ENCODE measurements at regions not wholly inside any gene's neighbourhood (a gene's known extent, or its start where the extent isn't known, plus 50 kb on each side); places are given as distances from the start of the nearest gene placed in this dataset.

DNA sequence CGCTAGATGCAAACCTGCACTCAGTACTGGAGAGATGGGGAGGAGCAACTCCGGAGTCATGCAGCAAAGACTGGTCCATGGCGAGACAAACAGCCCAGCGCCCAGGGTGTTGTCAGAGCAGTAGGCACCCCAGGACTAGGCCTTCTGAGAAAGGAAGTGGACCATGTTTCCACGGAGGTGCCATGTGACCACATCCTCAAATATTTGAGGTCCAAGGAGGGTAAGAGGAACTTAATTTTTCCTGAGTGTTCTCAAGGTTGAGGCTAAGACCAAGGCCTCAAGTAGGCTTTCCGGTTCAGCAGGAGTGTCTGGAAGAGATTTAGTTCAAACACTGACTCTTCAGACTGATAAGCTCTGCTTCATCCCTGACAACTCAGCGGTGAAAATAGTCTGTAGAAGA is 186.2 kb downstream of the RHOU start:
- no peak for DNase-seq (ENCODE audit: low read depth)

DNA sequence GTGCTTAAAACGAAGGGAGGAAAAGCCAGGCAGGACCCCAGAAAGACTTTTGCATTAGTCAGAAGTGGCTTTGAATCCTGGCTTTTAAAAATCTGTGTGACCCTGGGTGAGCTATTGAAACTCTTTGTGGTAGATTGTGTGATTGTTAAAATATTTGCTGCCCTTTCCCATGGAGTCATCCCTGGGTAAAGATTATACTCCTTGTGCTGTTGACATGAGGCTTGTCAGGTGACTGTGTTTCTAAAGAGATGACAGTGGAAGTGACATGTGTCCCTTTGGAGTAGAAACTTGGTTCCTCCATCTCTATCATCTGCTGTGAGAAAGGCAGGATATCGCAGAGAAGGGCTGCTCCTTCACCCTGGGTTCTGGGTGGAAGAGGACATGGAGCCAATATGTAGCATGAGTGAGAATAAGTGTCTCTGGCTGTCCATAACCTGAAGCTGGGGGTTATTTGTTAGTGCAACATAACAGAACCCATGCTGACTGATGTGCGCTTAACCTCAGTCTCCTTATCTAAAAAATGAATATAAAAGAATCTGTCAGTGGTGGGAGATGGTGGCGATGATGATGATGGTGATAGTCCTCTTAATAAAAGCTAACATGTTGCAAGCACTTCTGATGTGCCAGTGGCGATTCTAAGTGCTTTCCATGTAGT is 187.6 kb downstream of the RHOU start:
- DNase-seq (ENCODE audit: low read depth), result no peak

DNA sequence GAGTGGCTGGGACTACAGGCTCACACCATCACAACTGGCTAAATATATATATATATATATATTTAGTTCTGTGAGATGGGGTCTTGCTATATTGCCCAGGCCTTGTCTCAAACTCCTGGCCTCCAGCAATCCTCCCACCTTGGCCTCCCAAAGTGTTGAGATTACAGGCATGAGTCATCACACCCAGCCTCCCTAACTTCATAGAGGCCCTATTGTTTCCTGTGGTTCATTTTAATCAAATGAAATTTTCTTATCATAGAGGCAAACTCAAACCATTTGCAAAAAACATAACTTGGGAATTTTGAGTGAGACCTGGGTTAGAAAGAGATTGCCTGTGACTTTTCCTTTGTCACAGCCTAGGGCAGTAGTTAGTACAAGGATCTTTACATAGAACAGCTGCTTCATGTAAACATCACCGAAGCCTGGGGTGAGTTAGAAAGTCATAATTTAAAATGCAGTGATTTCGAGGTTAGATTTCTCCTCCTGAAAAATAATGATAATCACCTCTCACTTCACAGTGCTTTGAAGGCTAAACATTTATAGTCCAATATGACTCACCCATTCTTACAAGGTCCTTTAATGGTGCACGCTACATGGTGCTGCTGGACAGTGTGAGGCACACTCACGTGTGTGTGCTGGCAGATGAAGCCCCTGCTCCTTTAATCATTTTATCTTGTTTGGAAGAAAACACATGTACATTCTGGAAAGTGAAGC is 188.9 kb downstream of the RHOU start:
- DNase-seq (ENCODE audit: low read depth), result no peak

DNA sequence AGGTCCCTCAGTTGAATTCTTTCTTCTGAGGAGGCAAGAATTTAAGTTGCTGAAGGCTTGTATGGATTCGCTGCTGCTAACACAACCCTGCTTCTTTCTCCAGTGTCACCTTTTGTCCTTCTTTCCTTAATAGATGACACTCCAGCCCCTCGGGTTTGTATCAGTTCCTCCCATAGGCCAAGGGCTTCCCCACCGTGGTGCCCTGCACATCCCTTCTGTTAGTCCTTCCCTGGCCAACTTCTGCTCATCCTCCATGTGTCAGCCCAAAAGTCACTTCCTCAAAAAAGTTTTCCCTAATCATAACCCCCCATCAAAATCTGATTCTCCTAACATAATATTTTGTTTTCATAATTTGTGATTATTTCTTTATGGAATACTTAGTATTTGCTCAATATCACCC is 190.4 kb downstream of the RHOU start:
- DNase-seq (ENCODE audit: low read depth), result no peak

DNA sequence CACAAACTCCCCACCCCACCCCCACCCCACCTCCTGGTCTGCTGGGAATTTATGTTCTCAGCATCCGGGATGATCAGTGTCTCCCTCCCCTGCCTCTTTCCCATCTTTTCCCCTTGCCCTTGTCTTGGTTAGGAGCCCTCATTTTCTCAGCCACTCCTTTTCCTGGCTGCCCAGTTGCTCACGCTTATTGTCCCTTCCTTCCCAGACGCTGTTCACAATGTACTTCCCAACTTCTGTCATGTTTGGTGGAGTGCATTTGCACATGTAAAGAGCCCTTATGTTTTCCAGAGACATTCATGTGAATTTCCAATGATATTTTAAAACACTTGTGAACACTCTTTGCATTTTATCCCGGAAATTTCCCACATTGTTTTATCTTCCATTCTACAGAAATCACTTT is 192.1 kb downstream of the RHOU start:
- DNase-seq (ENCODE audit: low read depth), result no peak

DNA sequence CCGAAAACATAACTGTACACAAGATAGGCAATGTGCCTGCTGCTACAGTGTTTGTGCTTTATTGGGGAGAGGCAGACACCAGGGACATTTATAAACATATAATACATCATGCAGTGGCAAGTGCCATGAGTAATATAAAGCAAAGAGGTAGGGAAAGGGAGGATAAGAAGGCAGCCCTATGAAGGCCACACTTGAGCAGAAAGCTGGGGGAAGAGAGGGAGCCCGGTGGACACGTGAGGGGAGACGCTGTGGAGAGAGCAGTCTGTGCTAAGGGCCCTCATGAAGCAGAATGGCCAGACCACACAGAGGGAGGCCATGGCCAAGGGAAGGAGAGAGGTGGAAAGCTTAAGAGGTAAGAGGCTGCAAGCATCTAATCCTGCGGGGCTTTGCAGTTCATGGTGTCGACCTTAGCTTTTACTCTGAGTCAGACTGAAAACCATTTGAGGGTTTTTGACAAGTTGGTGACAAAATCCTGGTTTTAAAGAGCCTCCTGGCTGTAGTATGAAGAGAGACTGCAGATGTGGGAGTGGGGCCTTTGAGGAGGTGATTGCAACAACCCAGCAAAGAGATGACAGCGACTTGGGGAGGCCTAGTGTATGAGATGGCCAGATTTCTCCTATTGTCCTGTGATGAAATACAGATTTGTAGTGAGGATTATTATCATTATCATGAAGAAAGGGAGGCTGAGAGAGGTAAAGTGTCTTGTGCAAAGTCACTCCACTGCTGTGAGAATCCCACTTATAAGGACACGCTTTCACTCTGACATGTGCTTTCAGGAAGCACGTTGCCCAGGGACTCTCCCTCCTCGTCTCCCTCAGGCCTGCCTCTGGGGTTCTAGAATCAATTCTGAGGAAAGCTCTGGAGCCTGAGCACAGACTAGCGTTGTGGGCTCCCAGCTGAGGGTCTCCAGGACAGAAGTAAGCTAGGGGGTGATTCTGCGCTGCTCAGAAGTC is 192.9 kb downstream of the RHOU start:
- no peak for DNase-seq (ENCODE audit: low read depth)

DNA sequence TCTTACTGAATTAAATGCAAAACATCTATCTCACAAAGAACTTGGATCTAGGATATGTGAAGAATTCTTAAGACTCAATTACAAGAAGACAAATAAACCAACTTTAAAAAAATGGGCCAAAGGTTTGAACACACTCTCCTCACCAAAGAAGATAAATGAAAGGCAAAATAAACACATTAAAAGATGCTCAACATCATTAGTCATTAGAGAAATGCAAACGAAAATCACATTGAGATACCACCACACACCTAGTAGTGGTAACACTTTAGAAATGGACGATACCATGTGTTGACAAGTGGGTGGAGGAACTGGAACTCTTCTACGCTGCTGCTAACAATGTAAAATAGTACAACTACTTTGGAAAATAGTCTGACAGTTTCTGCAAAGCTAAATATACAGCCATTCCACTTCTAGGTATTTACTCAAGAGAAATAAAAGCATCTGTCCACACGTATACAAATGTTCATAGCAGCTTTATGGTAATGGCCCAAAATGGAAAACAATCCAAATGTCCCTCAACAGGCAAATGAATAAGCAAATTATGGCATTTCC is 194.3 kb downstream of the RHOU start:
- DNase-seq (ENCODE audit: low read depth), result no peak

DNA sequence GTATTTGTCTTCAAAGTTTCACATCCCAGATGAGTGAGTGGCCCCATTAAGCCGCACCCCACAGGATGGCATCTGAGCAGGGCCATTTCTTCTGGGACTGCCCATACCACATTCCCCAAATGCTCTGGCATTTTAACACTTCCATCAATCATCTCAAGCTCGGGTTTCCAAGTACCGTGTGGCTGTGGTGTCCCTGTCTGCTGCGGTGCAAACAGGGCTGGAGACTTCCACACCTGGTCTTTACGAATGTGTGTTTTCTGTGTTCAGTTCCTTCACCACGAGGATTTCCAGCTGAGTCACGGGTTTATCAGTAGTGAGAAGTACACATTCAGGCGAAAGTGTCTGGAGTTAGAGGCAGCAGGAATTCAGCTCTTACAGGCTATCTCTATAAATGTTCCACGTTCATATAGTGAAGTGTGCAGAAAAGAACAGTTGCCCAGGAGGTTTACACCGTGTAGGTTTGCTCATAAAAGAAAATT is 195.2 kb downstream of the RHOU start:
- DNase-seq (ENCODE audit: low read depth), result no peak

DNA sequence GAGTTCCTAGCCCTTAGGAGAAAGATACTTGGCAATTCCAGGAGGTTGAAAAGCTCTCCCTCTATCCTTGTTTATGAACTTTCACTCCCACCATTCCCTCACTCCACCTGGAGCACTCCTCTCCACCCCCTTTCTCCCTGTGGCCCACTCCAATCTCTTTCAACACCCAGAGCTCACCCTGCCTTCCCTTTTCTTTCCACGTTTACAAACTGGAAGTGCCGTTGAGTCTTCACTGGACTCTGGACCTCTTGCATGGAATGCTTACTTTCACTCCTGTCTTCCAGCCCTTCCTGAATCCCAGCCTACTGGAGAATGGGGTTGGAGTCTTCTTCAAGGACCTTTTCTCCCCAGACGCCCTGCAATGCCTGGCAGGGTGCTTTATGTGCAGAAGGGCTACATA is 198.5 kb downstream of the RHOU start:
- DNase-seq (ENCODE audit: low read depth), result no peak

DNA sequence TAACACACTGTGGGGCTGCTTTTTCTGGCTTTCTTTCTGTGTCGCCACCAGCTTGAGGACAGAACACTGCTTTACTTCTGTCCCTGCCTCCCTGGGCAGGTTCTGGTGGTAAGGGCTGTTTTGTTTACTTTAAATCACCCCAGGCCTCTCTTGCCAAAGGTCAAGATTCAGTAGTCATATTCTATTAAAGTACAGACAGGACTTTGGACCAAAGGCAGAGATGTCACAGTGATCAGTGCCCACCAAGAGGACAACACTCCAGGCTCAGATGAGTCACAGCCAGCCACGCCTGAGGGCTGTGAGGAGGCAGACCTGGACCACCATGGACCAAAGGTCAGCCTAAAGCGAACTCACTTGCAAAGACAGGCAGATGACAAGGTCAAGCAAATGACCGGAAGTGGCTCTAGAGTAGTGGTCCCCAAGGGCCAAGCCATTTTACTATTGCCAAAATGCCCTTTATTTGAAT is 200.0 kb downstream of the RHOU start:
- DNase-seq (ENCODE audit: low read depth), result no peak

DNA sequence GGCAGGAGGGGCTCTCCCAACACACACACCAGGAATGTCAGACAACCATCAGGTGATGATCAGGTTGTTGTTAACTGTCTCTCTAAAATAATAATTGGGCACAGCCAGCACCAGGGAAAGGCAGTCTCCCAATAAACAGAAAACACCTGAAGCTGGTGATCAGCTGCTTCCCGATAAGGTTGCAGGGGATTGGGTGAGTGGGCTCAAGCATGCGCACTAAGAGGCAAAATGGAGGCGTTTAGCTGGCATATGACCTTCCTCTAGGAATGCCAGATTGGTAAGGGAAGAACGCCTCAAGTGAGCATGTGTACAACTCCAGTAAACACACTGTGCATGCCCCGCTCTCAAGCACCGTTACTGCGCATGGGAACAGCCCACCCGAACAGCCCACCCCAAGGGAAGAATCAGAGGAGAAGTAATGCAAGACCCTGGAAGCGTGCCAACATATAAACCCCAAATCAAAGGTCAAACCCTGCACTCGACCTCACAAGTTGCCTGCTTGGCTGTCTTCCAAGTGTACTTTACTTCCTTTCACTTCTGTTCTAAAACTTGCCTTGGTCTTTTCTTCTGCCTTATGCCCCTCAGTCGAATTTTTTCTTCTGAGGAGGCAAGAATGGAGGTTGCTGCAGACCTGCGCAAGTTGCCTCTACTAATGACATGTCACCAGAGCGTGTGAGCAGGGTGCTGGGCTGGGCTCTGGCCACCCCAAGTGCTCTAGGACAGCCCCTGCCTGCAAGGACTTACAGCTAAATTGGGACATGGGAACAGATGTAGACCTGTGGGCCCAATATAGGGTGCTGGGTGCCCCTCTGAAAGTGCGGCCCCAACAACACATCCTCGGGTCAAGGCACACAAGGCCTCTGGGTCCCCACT is 200.8 kb downstream of the RHOU start:
- no peak for DNase-seq (ENCODE audit: low read depth)

DNA sequence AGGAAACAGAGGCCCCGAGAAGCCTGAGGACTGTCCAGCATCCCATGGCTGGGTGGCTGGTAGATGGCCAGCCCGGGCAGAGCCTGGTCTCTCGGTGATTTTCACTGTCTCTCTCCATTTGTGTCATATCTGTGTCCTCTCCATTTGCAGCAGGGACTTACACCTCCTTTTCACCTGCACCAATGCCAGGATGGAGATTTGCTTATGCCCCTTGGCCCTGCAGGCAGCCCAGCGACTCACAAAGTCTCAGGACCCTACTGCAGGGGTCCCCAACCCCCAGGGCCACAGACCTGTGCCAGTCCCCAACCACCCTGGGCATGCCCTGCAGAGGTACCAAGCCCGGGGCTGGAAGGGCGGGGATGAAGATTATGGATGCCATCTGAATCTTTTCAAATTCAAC is 201.6 kb downstream of the RHOU start:
- DNase-seq (ENCODE audit: low read depth), result no peak

DNA sequence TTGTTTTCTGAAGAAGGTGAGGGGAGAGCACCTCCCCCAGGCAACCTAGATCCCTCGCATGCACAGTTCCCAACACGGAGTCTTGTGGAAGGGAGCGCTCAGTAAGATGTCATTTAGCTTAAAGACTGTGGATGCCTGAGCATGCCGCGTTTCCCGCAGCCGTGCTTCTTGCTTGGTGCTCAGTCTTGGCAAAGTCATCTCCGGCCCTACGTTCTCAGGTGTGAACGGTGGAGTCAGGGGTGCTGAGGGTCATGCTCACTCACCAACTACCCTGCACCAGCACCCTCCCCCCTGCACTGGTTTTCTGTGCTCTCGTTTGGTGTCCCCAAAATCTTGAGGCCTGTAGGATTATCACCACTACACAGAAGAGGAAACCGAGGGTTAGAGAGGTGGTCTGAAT is 202.1 kb downstream of the RHOU start:
- DNase-seq (ENCODE audit: low read depth), result no peak

DNA sequence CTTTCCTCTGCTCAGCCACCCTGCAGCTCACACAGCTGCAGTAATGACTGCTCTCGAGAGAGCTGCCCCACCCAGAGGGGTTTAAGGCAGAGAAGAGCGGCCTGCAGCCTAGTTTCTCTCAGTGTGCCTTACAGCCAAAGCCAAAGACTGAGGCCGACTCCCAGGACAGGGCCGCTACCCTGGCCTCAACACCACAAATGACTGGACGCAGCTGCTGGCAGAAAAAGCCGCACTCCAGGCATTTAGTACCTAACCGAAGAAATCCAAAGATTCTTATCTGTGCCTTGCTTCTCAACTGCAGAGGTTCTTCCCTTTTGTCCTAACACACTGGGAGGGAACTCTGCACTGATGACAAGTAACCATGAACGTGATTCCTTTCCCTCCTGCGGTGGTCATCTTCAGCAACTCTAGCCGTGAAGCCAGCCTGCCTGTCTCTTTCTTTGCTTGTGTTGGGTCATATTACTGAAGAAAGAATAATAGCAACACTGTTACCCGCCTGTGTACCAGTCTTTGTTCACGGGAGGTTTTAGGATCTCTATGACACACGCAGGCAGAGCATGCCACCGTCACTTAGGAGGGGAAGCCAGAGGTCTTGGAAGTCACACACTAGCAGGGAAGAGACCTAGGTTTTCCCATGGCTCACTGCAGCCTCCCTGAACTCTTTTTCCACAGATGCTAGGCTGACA is 202.7 kb downstream of the RHOU start:
- no peak for DNase-seq (ENCODE audit: low read depth)

DNA sequence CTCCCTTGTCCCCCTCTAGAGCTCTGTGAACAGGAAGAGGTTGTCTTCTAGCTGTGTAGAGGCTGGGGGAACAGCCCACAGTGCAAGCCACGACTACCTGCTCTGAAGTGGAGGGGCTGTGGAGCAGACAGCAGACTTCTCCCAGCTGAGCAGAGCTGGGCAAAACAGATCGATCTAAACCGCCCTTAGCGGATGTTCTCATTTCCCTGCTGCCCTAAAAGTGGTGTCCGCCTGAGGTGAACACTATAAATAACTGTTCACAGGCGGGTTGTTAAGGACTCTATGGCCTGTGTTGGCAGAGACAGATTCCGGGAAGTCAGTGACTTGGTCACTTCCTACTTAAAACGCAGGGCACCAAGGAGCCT is 203.2 kb downstream of the RHOU start:
- DNase-seq (ENCODE audit: low read depth), result no peak

DNA sequence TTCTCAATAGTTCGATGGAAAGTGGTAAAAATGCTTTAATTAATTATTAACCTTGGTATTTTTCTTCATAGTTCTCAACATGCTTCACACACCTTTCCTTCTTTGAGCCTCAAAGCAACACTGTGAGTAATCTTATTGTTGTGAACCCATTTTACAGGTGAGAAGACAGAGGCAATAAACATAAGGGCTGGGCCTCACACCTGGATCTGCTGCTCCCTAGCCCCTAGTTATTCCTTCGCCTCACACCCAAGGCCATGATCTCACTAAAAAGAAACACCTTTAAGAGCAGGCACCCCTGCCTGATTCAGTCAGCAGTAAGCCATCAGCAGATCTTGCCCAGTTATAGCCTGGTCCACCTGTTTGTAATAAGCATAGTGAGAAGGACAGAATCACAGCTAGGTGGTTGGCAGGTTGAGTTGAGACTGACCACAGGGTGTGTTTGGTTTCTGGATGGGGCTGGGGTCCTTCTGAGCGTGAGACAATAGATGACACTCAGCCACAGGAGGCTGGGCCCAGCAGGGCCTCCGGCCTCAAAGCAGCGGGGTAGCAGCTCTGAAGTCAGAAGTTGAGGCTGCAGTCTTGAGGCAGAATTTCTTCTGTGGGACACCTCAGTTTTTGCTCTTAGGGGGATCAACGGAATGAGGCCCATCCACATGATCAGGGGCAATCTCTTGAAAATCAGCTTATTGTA is 203.9 kb downstream of the RHOU start:
- no peak for DNase-seq (ENCODE audit: low read depth)

DNA sequence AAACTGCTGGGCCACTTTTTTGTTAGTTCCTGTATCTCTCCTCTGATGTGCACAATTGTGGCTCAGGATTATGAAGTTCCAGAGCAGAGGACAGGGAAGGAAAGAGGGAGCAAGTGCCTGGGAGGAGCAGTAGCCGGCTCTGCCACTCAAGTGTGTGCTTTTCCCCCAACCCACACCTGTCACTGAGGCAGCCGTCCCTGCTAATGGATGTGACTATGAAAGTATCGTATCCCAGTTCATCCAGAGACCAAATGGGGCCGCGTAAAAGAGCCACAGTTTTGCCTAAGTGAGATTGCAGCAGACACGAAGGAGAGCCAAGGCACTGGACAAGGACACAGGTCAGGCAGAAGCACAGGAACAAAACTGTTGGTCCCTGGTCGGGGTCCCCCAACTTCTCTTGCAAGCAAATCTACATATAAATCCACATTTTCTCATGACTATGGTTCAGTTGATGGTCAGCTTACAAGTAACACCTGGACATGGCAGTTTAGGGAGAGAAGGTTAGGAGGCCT is 204.7 kb downstream of the RHOU start:
- DNase-seq (ENCODE audit: low read depth), result no peak

DNA sequence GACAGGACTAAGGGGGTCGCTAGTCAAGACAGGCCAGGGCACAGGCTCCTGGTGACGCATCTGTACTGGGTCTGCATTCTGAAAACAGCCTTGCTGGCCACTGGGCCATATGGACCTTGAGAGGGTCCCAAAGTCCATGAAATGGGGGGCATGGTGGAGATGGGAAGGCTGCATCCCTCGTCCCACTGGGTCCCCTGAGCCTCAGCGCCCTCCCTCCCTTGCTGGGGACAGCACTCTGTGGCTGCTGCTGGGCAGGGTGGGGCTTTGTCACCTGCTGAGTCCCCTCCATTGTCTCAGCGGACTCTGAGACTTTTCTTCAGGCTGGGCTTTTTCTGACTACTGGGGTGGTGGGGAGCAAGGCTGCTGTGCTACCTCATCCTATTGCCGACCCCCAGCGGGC is 205.2 kb downstream of the RHOU start:
- DNase-seq (ENCODE audit: low read depth), result no peak

DNA sequence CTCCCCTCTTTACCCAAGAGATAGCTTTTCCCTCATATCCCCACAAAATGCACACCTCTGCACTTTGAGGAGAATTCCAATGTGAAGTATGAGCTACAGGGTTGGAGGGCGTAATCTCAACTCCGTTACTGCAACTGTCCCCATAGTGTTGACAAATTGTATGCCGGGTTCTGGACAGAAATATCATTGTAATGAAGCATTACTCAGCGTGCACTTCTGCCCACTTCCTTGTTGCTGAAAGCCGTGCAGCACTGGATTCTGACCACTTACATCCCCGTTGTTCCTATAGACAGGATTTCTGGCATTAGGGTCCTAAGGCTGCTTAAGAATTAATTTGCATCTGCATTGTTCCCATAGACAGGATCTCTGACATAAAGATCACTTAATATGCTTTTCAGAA is 205.6 kb downstream of the RHOU start:
- no peak for DNase-seq (ENCODE audit: low read depth)

DNA sequence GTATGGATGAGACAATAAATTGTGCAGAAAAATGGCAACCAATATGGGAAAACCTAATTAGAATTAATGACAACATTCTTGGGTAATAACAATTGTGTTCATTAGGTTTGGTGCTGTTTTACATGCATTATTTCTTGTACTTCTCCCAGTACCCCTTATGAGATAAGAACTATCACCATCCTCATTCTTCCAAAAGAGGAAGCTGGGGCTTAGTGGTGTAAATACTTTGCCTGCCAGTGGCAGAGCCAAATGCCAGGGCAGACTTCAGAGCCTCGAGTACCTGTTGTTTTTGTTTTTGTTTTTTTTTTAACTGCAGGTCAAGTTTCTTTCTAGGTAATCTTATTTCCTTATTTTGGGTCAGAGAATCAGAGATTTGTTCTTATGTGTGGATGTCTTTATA is 206.4 kb downstream of the RHOU start:
- no peak for DNase-seq (ENCODE audit: low read depth)
